ENCODE measurements at regions not wholly inside any gene's neighbourhood (a gene's known extent, or its start where the extent isn't known, plus 50 kb on each side); places are given as distances from the start of the nearest gene placed in this dataset.

GRCh38 chr1:88457197-88457596 lies 226.9 kb upstream of the PKN2 start:
- 95 to 100% methylated on average over 3 to 5 of the region's 5 CpGs for WGBS, 2 experiments (ENCODE audit: insufficient coverage in 1 of 2, insufficient read length in 1 of 2)
- H3K4me3 Mint-ChIP-seq = no peak overlapping the region
- DNase-seq = no peak
- no peak overlapping the region for H3K9ac ChIP-seq (ENCODE audit: extremely low read depth, low read length, poor library complexity, severe bottlenecking)
- H3K4me1 ChIP-seq (ENCODE audit: control insufficient read depth, insufficient read depth, low read length) = no peaks in the 10 kb centered on the region
- no peak overlapping the region for H3K27ac Mint-ChIP-seq
- H3K27me3 ChIP-seq (ENCODE audit: control insufficient read depth, insufficient read depth, low read length, poor library complexity, severe bottlenecking) = peaks cover 7% of the 10 kb centered on the region
- H3K27ac ChIP-seq (ENCODE audit: low read depth, low read length) = no peak overlapping the region
- H3K4me1 Mint-ChIP-seq = peaks cover 7% of the 10 kb centered on the region
- no peaks in the 10 kb centered on the region for H3K36me3 ChIP-seq (ENCODE audit: control insufficient read depth, insufficient read depth, low read length)
- H3K9me3 ChIP-seq (ENCODE audit: control insufficient read depth, low read length) = no peaks in the 10 kb centered on the region
- peaks cover 3% of the 10 kb centered on the region for H3K27me3 Mint-ChIP-seq (ENCODE audit: insufficient read depth)
- H3K9me3 Mint-ChIP-seq = no peaks in the 10 kb centered on the region
- no peak overlapping the region for H3K4me3 ChIP-seq (ENCODE audit: low read length)
- TF ChIP-seq CTCF (conservative IDR thresholded peaks at IDR 0.05) = no peak
- no peaks in the 10 kb centered on the region for H3K36me3 Mint-ChIP-seq (ENCODE audit: low read depth)

- no peak overlapping the region for H3K27ac Mint-ChIP-seq
- H3K27me3 Mint-ChIP-seq (ENCODE audit: insufficient read depth) = peaks cover 5% of the 10 kb centered on the region
- no peak for DNase-seq
- Histone ChIP-seq H3K27me3 (ENCODE audit: control insufficient read depth, insufficient read depth, low read length, poor library complexity, severe bottlenecking) (peaks cover 8% of the 10 kb centered on the region), H3K36me3 (ENCODE audit: control insufficient read depth, insufficient read depth, low read length) (no peaks in the 10 kb centered on the region), H3K9me3 (ENCODE audit: control insufficient read depth, low read length) (no peaks in the 10 kb centered on the region), H3K4me1 (ENCODE audit: control insufficient read depth, insufficient read depth, low read length) (no peaks in the 10 kb centered on the region), H3K4me3 (ENCODE audit: low read length) (no peak overlapping the region), H3K27ac (ENCODE audit: low read depth, low read length) (no peak overlapping the region), H3K9ac (ENCODE audit: extremely low read depth, low read length, poor library complexity, severe bottlenecking) (no peak overlapping the region)
- 86 to 100% methylated on average over 1 to 2 of the region's 2 CpGs for WGBS, 2 experiments (ENCODE audit: insufficient coverage in 1 of 2, insufficient read length in 1 of 2)
- H3K36me3 Mint-ChIP-seq (ENCODE audit: low read depth) = no peaks in the 10 kb centered on the region
- no peak for TF ChIP-seq CTCF (conservative IDR thresholded peaks at IDR 0.05)
- peaks cover 2% of the 10 kb centered on the region for H3K4me1 Mint-ChIP-seq
- no peaks in the 10 kb centered on the region for H3K9me3 Mint-ChIP-seq
- no peak overlapping the region for H3K4me3 Mint-ChIP-seq
These were observed 223.1 kb upstream of the PKN2 start for GRCh38 chr1:88461007-88461406.

- Histone ChIP-seq H3K27ac (ENCODE audit: low read depth, low read length) (no peak overlapping the region), H3K4me1 (ENCODE audit: control insufficient read depth, insufficient read depth, low read length) (no peaks in the 10 kb centered on the region), H3K27me3 (ENCODE audit: control insufficient read depth, insufficient read depth, low read length, poor library complexity, severe bottlenecking) (peaks cover 8% of the 10 kb centered on the region), H3K9ac (ENCODE audit: extremely low read depth, low read length, poor library complexity, severe bottlenecking) (no peak overlapping the region), H3K36me3 (ENCODE audit: control insufficient read depth, insufficient read depth, low read length) (no peaks in the 10 kb centered on the region), H3K4me3 (ENCODE audit: low read length) (peak overlapping the region; percentile 62), H3K9me3 (ENCODE audit: control insufficient read depth, low read length) (no peaks in the 10 kb centered on the region)
- peaks cover 2% of the 10 kb centered on the region for H3K9me3 Mint-ChIP-seq
- peaks cover 5% of the 10 kb centered on the region for H3K27me3 Mint-ChIP-seq (ENCODE audit: insufficient read depth)
- TF ChIP-seq CTCF (conservative IDR thresholded peaks at IDR 0.05) = no peak
- H3K27ac Mint-ChIP-seq = no peak overlapping the region
- no peaks in the 10 kb centered on the region for H3K36me3 Mint-ChIP-seq (ENCODE audit: low read depth)
- H3K4me3 Mint-ChIP-seq = peak overlapping the region; percentile 62
- H3K4me1 Mint-ChIP-seq = peaks cover 2% of the 10 kb centered on the region
- DNase-seq = no peak
- 57 to 84% methylated on average over 3 to 5 of the region's 6 CpGs for WGBS, 2 experiments (ENCODE audit: insufficient coverage in 1 of 2, insufficient read length in 1 of 2)
These were observed 222.0 kb upstream of the PKN2 start for GRCh38 chr1:88462096-88462487.
